ENCODE measurements at regions not wholly inside any gene's neighbourhood (a gene's known extent, or its start where the extent isn't known, plus 50 kb on each side); places are given as distances from the start of the nearest gene placed in this dataset.

- TF ChIP-seq BCL3 (IDR thresholded peaks at IDR 0.05): no peak
- no peak for TF ChIP-seq JUNB (IDR thresholded peaks at IDR 0.05)
- TF ChIP-seq ZC3H11A (IDR thresholded peaks at IDR 0.05): no peak
- no peak for TF ChIP-seq CHD2 (IDR thresholded peaks at IDR 0.05; ENCODE audit: low read length, partially characterized antibody)
These were observed 428.7 kb upstream of the RAG2 start (continued) for GRCh38 chr11:37026741-37027140.

GRCh38 chr11:37026326-37026725 is 428.3 kb upstream of the RAG2 start:
- H3K4me1 ChIP-seq: no peaks in the 10 kb centered on the region
- ATAC-seq (no peak), FAIRE-seq (no peak), DNase-seq (ENCODE audit: low read depth in 1 of 2, low spot score in 1 of 2) (no peak)
- no peaks in the 10 kb centered on the region for H3K9me3 ChIP-seq
- CTCF ChIA-PET: no interaction called here
- no peak for TF ChIP-seq TFCP2L1 (CRISPR knock-in tag; IDR thresholded peaks at IDR 0.05)
- TF ChIP-seq CHD2 (IDR thresholded peaks at IDR 0.05; ENCODE audit: low read length, partially characterized antibody): no peak
- TF ChIP-seq FOXS1 (CRISPR knock-in tag; IDR thresholded peaks at IDR 0.05): no peak
- TF ChIP-seq HOXA7 (CRISPR knock-in tag; IDR thresholded peaks at IDR 0.05): no peak
- no peak for TF ChIP-seq ZFP36 (IDR thresholded peaks at IDR 0.05; ENCODE audit: borderline replicate concordance, partially characterized antibody)
- no peak for TF ChIP-seq KDM1A (IDR thresholded peaks at IDR 0.05; ENCODE audit: low read depth)
- TF ChIP-seq JUNB (IDR thresholded peaks at IDR 0.05): no peak
- TF ChIP-seq E2F6 (IDR thresholded peaks at IDR 0.05; ENCODE audit: borderline replicate concordance, low read depth): no peak
- no peak for TF ChIP-seq HMGXB4 (CRISPR knock-in tag; IDR thresholded peaks at IDR 0.05; ENCODE audit: borderline replicate concordance)
- no peak for TF ChIP-seq MYC (IDR thresholded peaks at IDR 0.05; ENCODE audit: borderline replicate concordance, low read length)
- H3K4me3 ChIP-seq: no peak overlapping the region
- 1% methylated on average over 3 of the region's 3 CpGs for WGBS (ENCODE audit: missing lambda C conversion rate)
- no peak overlapping the region for H3K27ac ChIP-seq
- no peak overlapping the region for H3K4me2 ChIP-seq
- POLR2A ChIA-PET: no interaction called here

- Histone ChIP-seq H3K9me3 (no peaks in the 10 kb centered on the region), H3K27ac (no peak overlapping the region), H3K4me1 (no peaks in the 10 kb centered on the region), H3K4me3 (no peak overlapping the region), H3K4me2 (no peak overlapping the region)
- FAIRE-seq: no peak
- ChIA-PET CTCF (no interaction called here), POLR2A (no interaction called here)
- no peak for ATAC-seq
- no peak for DNase-seq (ENCODE audit: low read depth in 1 of 2, low spot score in 1 of 2)
- TF ChIP-seq CHD4 (IDR thresholded peaks at IDR 0.05; ENCODE audit: borderline replicate concordance) (no peak), CHD2 (IDR thresholded peaks at IDR 0.05; ENCODE audit: low read length, partially characterized antibody) (no peak), BCL3 (IDR thresholded peaks at IDR 0.05) (no peak), FOSB (CRISPR knock-in tag; IDR thresholded peaks at IDR 0.05) (no peak)
- 4% methylated on average over 4 of the region's 4 CpGs for WGBS (ENCODE audit: missing lambda C conversion rate)
These were observed 408.5 kb upstream of the RAG2 start for GRCh38 chr11:37006563-37006962.

- Histone ChIP-seq H3K4me3 (no peak overlapping the region), H3K4me2 (no peak overlapping the region), H3K27ac (no peak overlapping the region), H3K9me3 (no peaks in the 10 kb centered on the region), H3K4me1 (no peaks in the 10 kb centered on the region)
- DNase-seq (ENCODE audit: low read depth in 1 of 2, low spot score in 1 of 2) (no peak), FAIRE-seq (no peak), ATAC-seq (no peak)
- ChIA-PET CTCF (no interaction called here), POLR2A (no interaction called here)
- TF ChIP-seq BHLHE40 (IDR thresholded peaks at IDR 0.05; ENCODE audit: low read depth, low read length) (no peak), KDM1A (IDR thresholded peaks at IDR 0.05; ENCODE audit: low read depth) (no peak), RAD21 (conservative IDR thresholded peaks at IDR 0.05 in 1 of 2, IDR thresholded peaks at IDR 0.05 in 1 of 2) (no peak), E2F6 (IDR thresholded peaks at IDR 0.05; ENCODE audit: borderline replicate concordance, low read depth) (no peak), NFE2L2 (conservative IDR thresholded peaks at IDR 0.05; ENCODE audit: low read length) (no peak), RFX5 (IDR thresholded peaks at IDR 0.05) (no peak), HOXA7 (CRISPR knock-in tag; IDR thresholded peaks at IDR 0.05) (no peak)
- 2% methylated on average over 3 of the region's 3 CpGs for WGBS (ENCODE audit: missing lambda C conversion rate)
These were observed 404.8 kb upstream of the RAG2 start for GRCh38 chr11:37002831-37003230.
